HCT116 (cell line): ENCODE measurements at regions not wholly inside any gene's neighbourhood (a gene's known extent, or its start where the extent isn't known, plus 50 kb on each side); places are given as distances from the start of the nearest gene placed in this dataset.
A peak's percentile ranks its signal among the peaks of the same experiment; 100 is the strongest.

Experiments used
- ATAC-seq: fragments of 200-7000 bp; cut with Tn5 transposase; 2 replicates; pipeline ENCODE4 v1.9.1; 2020; ENCODE audit warnings: mild to moderate bottlenecking, moderate library complexity
- BruUV-seq: library from RNA; stranded (reverse); fragments of 400-500 nt; replicated peaks from 2 replicates; lab custom pipeline; 2021; lab: Mats Ljungman, UMichigan
- CTCF ChIA-PET: fragments of 300-600 bp; sonication (Branson Sonifier 250); formaldehyde crosslinking; loops from one replicate; lab custom pipeline; 2021; ENCODE audit warnings: antibody characterized with exemption; lab: Charles Lee
- POLR2A ChIA-PET: fragments of 300-600, 350-600 bp; sonication (Branson Sonifier 250); formaldehyde crosslinking; loops from one replicate; lab custom pipeline; 2021; ENCODE audit warnings: antibody characterized with exemption; lab: Charles Lee
- RAD21 ChIA-PET, 2 experiments: fragments of 300-600 bp; sonication (Branson Sonifier 250); formaldehyde crosslinking; loops; one replicate each; lab custom pipeline; 2023; ENCODE audit warnings: low total read pairs in 2 of 2; ENCODE audit not compliant: uncharacterized antibody in 2 of 2, unreplicated experiment in 2 of 2, low non-redundant PET in 1 of 2; lab: Charles Lee
- DNase-seq: peaks from one replicate; pipeline ENCODE4 v3.0.0-alpha.2; 2010; ENCODE audit warnings: low read depth, low spot score
- H2AFZ ChIP-seq: fragments of 200-600 bp; shearing (Covaris generic), sonication (generic); 2 replicates; pipeline ENCODE4 v1.6.1; 2017; ENCODE audit warnings: low read depth, mixed run types, mixed read lengths, antibody characterized with exemption, low read length; ENCODE audit not compliant: poor library complexity, severe bottlenecking
- H3K27ac ChIP-seq: 2 replicates; pipeline ENCODE4 v1.5.1; 2012; ENCODE audit warnings: low read depth, low read length
- H3K27me3 ChIP-seq: fragments of 200-600 bp; sonication (generic); 2 replicates; pipeline ENCODE4 v1.6.1; 2016; ENCODE audit warnings: mixed run types, low read length, mixed read lengths; ENCODE audit not compliant: insufficient read depth
- H3K36me3 ChIP-seq, 2 experiments: fragments of 200-500 bp in 1 of 2; fragments of 200-600 bp in 1 of 2; sonication (Bioruptor generic) in 1 of 2; sonication (generic) in 1 of 2; 2 replicates each; pipeline versions ENCODE4 v1.5.1 to v1.6.1; 2014 to 2016; ENCODE audit warnings: low read length in 2 of 2, inconsistent platforms in 1 of 2, mixed read lengths in 1 of 2, mixed run types in 1 of 2; ENCODE audit not compliant: insufficient read depth in 2 of 2, control insufficient read depth in 1 of 2
- H3K4me1 ChIP-seq, 2 experiments: fragments of 200-600 bp in 1 of 2; sonication (generic) in 1 of 2; 2 replicates each; pipeline versions ENCODE4 v1.5.1 to v1.6.1; 2012 to 2017; ENCODE audit warnings: low read length in 2 of 2, inconsistent platforms in 1 of 2, mild to moderate bottlenecking in 1 of 2, mixed read lengths in 1 of 2, mixed run types in 1 of 2, moderate library complexity in 1 of 2; ENCODE audit not compliant: insufficient read depth in 2 of 2, control insufficient read depth in 1 of 2
- H3K4me2 ChIP-seq: fragments of 200-600 bp; sonication (generic); 2 replicates; pipeline ENCODE4 v1.6.1; 2017; ENCODE audit warnings: mixed run types, low read length, mixed read lengths
- H3K4me3 ChIP-seq, 2 experiments: fragments of 200-600 bp in 1 of 2; sonication (generic) in 1 of 2; replicated peaks in 1 of 2; 2 replicates each; pipeline ENCODE4 v1.5.1; 2011 to 2016; ENCODE audit warnings: low read length in 2 of 2, control low read depth in 1 of 2, low read depth in 1 of 2, mild to moderate bottlenecking in 1 of 2, mixed read lengths in 1 of 2, mixed run types in 1 of 2
- H3K79me2 ChIP-seq: fragments of 200-600 bp; sonication (generic); 2 replicates; pipeline ENCODE4 v1.6.1; 2017; ENCODE audit warnings: mild to moderate bottlenecking, mixed run types, low read length, moderate library complexity, mixed read lengths; ENCODE audit not compliant: insufficient read depth
- H3K9ac ChIP-seq: fragments of 200-600 bp; sonication (generic); 2 replicates; pipeline ENCODE4 v1.6.1; 2016; ENCODE audit warnings: low read length, mixed read lengths
- H3K9me2 ChIP-seq: fragments of 200-600 bp; sonication (generic), shearing (Covaris generic); 2 replicates; pipeline ENCODE4 v1.6.1; 2017; ENCODE audit warnings: mixed run types, mild to moderate bottlenecking, moderate library complexity; ENCODE audit not compliant: insufficient read depth
- H3K9me3 ChIP-seq, 2 experiments: fragments of 200-500 bp in 1 of 2; fragments of 200-600 bp in 1 of 2; sonication (Bioruptor generic) in 1 of 2; sonication (generic) in 1 of 2; 2 replicates each; pipeline ENCODE4 v1.6.1; 2014 to 2017; ENCODE audit warnings: low read length in 2 of 2, mixed read lengths in 2 of 2, inconsistent platforms in 1 of 2, low read depth in 1 of 2, mild to moderate bottlenecking in 1 of 2, mixed run types in 1 of 2, moderate library complexity in 1 of 2; ENCODE audit not compliant: control insufficient read depth in 1 of 2, insufficient read depth in 1 of 2
- H4K20me1 ChIP-seq: fragments of 200-600 bp; sonication (generic), shearing (Covaris generic); 2 replicates; pipeline ENCODE4 v1.6.1; 2017; ENCODE audit warnings: mixed run types, mild to moderate bottlenecking, moderate library complexity; ENCODE audit not compliant: insufficient read depth
- ELF1 ChIP-seq: IDR thresholded peaks from 2 replicates; pipeline ENCODE4 v1.6.1; 2012; ENCODE audit warnings: low read depth, borderline replicate concordance
- EZH2phosphoT487 ChIP-seq: fragments of 200-600 bp; IDR thresholded peaks from 2 replicates; pipeline ENCODE4 v1.6.1; 2018; ENCODE audit warnings: antibody characterized with exemption, borderline replicate concordance
- FOSL1 ChIP-seq: IDR thresholded peaks from 2 replicates; pipeline ENCODE4 v1.6.1; 2012; ENCODE audit warnings: low read depth
- RAD21 ChIP-seq: IDR thresholded peaks from 2 replicates; pipeline ENCODE4 v1.6.1; 2012; ENCODE audit warnings: low read depth, mild to moderate bottlenecking
- YY1 ChIP-seq: IDR thresholded peaks from 2 replicates; pipeline ENCODE4 v1.6.1; 2011; ENCODE audit warnings: low read length, low read depth, moderate library complexity, mild to moderate bottlenecking; ENCODE audit not compliant: insufficient replicate concordance; ENCODE audit errors: extremely low read depth
- intact Hi-C: fragments of 100-400 bp; cut with micrococcal nuclease; formaldehyde crosslinking; loops from 2 replicates; pipeline ENCODE4 v1.10.0; 2022
- TF ChIP-seq, protein P1 (sequence below): IDR thresholded peaks from 2 replicates; pipeline ENCODE4 v1.6.1; 2012; ENCODE audit warnings: low read depth
- TF ChIP-seq, protein P2 (sequence below): IDR thresholded peaks from 2 replicates; pipeline ENCODE4 v1.6.1; 2012

DNA sequence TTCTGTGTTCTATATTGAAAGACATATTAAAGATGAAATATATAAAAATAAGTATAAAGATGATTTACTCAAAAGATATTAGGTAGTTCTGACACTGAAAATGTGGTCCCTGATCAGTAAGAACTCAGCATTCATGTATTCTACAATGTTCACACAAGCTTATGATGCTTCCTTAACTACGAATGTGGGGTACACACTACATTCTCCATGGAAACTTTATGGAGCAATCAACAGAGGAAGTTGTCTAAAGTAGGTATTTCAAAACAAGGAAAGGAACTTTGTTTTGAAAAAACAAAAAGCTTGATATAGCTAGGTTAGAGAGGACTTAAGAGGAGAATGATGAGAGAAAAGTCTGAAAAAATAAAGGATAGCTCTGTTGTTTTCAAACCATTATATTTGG is 119.7 kb upstream of the RGS18 start:
- ChIA-PET CTCF (no interaction called here), RAD21 (no interaction called here), POLR2A (no interaction called here)
- no peak overlapping the region for H3K4me3 ChIP-seq
- no peak for DNase-seq
- no peaks in the 10 kb centered on the region for H3K36me3 ChIP-seq
- H4K20me1 ChIP-seq = no peaks in the 10 kb centered on the region
- intact Hi-C loops = no loop called here
- H3K27me3 ChIP-seq = no peaks in the 10 kb centered on the region
- no peak for ATAC-seq
- BruUV-seq = no TSS peak
- no peak overlapping the region for H3K4me2 ChIP-seq
- H3K79me2 ChIP-seq = no peaks in the 10 kb centered on the region
- no peak overlapping the region for H3K27ac ChIP-seq
- no peaks in the 10 kb centered on the region for H3K4me1 ChIP-seq
- H3K9ac ChIP-seq = no peak overlapping the region
- TF ChIP-seq, protein P1, sequence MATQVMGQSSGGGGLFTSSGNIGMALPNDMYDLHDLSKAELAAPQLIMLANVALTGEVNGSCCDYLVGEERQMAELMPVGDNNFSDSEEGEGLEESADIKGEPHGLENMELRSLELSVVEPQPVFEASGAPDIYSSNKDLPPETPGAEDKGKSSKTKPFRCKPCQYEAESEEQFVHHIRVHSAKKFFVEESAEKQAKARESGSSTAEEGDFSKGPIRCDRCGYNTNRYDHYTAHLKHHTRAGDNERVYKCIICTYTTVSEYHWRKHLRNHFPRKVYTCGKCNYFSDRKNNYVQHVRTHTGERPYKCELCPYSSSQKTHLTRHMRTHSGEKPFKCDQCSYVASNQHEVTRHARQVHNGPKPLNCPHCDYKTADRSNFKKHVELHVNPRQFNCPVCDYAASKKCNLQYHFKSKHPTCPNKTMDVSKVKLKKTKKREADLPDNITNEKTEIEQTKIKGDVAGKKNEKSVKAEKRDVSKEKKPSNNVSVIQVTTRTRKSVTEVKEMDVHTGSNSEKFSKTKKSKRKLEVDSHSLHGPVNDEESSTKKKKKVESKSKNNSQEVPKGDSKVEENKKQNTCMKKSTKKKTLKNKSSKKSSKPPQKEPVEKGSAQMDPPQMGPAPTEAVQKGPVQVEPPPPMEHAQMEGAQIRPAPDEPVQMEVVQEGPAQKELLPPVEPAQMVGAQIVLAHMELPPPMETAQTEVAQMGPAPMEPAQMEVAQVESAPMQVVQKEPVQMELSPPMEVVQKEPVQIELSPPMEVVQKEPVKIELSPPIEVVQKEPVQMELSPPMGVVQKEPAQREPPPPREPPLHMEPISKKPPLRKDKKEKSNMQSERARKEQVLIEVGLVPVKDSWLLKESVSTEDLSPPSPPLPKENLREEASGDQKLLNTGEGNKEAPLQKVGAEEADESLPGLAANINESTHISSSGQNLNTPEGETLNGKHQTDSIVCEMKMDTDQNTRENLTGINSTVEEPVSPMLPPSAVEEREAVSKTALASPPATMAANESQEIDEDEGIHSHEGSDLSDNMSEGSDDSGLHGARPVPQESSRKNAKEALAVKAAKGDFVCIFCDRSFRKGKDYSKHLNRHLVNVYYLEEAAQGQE = no peak
- TF ChIP-seq, protein P2, sequence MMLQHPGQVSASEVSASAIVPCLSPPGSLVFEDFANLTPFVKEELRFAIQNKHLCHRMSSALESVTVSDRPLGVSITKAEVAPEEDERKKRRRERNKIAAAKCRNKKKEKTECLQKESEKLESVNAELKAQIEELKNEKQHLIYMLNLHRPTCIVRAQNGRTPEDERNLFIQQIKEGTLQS = no peak
- H3K9me2 ChIP-seq = no peaks in the 10 kb centered on the region
- no peaks in the 10 kb centered on the region for H3K9me3 ChIP-seq
- no peak overlapping the region for H2AFZ ChIP-seq

DNA sequence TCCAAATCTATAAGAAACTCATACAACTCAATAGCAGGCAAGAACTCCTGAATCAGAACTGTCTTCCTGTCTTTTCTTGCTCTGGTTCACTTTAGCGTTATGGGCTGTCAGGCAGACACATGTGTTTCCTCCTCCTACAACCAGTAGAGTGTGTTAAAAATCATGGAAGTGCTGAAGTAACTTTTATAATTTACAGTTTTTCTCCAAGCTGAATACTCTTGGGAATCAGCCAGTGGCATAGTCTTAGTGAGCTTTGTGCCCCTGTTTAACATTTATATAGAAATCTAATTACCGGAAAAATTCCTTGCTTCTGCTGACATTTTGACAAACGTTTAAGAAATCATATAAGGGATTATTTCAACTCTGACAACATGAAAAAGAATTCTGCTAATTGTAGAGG is 113.1 kb upstream of the RGS18 start:
- BruUV-seq = no TSS peak
- no peak overlapping the region for H3K4me2 ChIP-seq
- no peaks in the 10 kb centered on the region for H3K9me3 ChIP-seq
- H2AFZ ChIP-seq = peak overlapping the region; percentile 32
- H4K20me1 ChIP-seq = no peaks in the 10 kb centered on the region
- no peaks in the 10 kb centered on the region for H3K36me3 ChIP-seq
- H3K4me3 ChIP-seq = no peak overlapping the region
- no peak overlapping the region for H3K27ac ChIP-seq
- no peaks in the 10 kb centered on the region for H3K4me1 ChIP-seq
- POLR2A ChIA-PET = no interaction called here
- RAD21 ChIA-PET = no interaction called here
- CTCF ChIA-PET = no interaction called here
- no peaks in the 10 kb centered on the region for H3K79me2 ChIP-seq
- intact Hi-C loops = no loop called here
- no peak for TF ChIP-seq RAD21
- TF ChIP-seq FOSL1 = no peak
- TF ChIP-seq ELF1 = no peak
- TF ChIP-seq EZH2phosphoT487 = no peak
- TF ChIP-seq YY1 = no peak
- H3K27me3 ChIP-seq = no peaks in the 10 kb centered on the region
- no peak for ATAC-seq
- no peaks in the 10 kb centered on the region; the same call in 1 of the 2 replicates for H3K9me2 ChIP-seq
- H3K9ac ChIP-seq = no peak overlapping the region
- no peak for DNase-seq
